PC-9 (cell line): ENCODE measurements at regions not wholly inside any gene's neighbourhood (a gene's known extent, or its start where the extent isn't known, plus 50 kb on each side); places are given as distances from the start of the nearest gene placed in this dataset.

ENCODE experiments used
- EZH2 ChIP-seq: fragments of 200-600 bp; sonication (generic); IDR thresholded peaks from 2 replicates; pipeline ENCODE4 v1.8.0; 2017; ENCODE audit warnings: antibody characterized with exemption, low read depth
- TF ChIP-seq, protein P1 (sequence below): fragments of 200-600 bp; sonication (generic); conservative IDR thresholded peaks from 2 replicates; pipeline ENCODE4 v1.6.1; 2017; ENCODE audit warnings: mixed run types, antibody characterized with exemption, mild to moderate bottlenecking, moderate library complexity

DNA sequence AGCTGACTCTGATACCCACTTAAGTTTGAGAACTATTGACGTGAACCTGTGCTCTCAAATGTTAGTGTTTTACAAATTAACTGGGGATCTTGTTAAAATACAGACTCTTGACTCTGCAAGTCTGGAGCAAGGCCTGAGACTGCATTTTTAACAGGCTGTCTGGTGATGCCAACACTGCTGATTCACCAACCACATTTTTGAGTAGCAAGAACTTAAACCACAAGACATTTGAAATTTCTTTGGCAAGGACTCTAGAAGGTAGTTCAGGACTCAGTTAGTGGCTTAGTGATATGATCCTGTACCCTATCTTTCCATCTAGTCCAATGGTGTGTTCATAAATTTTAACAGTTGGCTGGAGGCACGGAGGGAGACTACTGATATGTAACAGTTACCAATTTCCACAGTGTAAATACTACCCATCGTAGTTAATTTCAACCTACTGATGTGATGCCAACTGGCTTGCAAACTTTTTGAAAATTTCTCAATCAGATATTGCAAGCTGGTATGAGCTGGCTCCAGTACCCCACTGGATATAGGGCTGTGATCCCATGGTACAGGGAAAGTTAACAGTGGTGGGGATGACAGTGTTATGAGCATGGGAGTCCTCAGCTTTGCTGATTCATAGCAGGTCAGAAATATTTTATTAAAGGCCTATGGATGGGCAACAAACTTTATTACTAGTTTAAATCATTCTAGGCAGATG lies 255.1 kb downstream of the TBC1D4 start:
- TF ChIP-seq, protein P1, sequence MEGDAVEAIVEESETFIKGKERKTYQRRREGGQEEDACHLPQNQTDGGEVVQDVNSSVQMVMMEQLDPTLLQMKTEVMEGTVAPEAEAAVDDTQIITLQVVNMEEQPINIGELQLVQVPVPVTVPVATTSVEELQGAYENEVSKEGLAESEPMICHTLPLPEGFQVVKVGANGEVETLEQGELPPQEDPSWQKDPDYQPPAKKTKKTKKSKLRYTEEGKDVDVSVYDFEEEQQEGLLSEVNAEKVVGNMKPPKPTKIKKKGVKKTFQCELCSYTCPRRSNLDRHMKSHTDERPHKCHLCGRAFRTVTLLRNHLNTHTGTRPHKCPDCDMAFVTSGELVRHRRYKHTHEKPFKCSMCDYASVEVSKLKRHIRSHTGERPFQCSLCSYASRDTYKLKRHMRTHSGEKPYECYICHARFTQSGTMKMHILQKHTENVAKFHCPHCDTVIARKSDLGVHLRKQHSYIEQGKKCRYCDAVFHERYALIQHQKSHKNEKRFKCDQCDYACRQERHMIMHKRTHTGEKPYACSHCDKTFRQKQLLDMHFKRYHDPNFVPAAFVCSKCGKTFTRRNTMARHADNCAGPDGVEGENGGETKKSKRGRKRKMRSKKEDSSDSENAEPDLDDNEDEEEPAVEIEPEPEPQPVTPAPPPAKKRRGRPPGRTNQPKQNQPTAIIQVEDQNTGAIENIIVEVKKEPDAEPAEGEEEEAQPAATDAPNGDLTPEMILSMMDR = no peak
- no peak for TF ChIP-seq EZH2
